Transverse colon (tissue), 4 donors: ENCODE measurements at regions not wholly inside any gene's neighbourhood (a gene's known extent, or its start where the extent isn't known, plus 50 kb on each side); places are given as distances from the start of the nearest gene placed in this dataset.

ENCODE experiments used
- DNase-seq: peaks from one replicate; pipeline ENCODE4 v3.0.0-alpha.2; 2019
- H3K27ac ChIP-seq, 4 donors: fragments of 200-600 bp; sonication (generic); 2 replicates each; pipeline ENCODE4 v1.5.1; 2016 to 2018; ENCODE audit warnings: inconsistent platforms in 4 of 4
- H3K27me3 ChIP-seq: fragments of 200-600 bp; sonication (generic); 2 replicates; pipeline ENCODE4 v1.5.1; 2017; ENCODE audit warnings: inconsistent platforms
- H3K36me3 ChIP-seq, 4 donors: fragments of 200-600 bp; sonication (generic); 2 replicates each; pipeline ENCODE4 v1.5.1; 2017 to 2019; ENCODE audit warnings: inconsistent platforms in 4 of 4
- H3K4me1 ChIP-seq, 4 donors: fragments of 200-600 bp; sonication (generic); 2 replicates each; pipeline ENCODE4 v1.5.1; 2017 to 2020; ENCODE audit warnings: inconsistent platforms in 4 of 4
- H3K4me3 ChIP-seq, 4 donors: fragments of 200-600 bp; sonication (generic); 1 replicate in 1 of 4; 2 replicates in 3 of 4; pipeline versions ENCODE4 v1.5.1 to v1.6.1; 2017 to 2019; ENCODE audit warnings: inconsistent platforms in 4 of 4
- H3K9me3 ChIP-seq, 2 donors: fragments of 200-600 bp; sonication (generic); 2 replicates each; pipeline ENCODE4 v1.5.1; 2017 to 2019; ENCODE audit warnings: inconsistent platforms in 2 of 2
- CTCF ChIP-seq, 5 experiments: fragments of 200-600 bp in 3 of 5; fragments of 450-650 bp in 2 of 5; sonication (generic) in 3 of 5; IDR thresholded peaks; 1 replicate in 2 of 5; 2 replicates in 3 of 5; pipeline ENCODE4 v1.5.1; 2016 to 2017; ENCODE audit warnings: antibody characterized with exemption in 5 of 5, inconsistent platforms in 3 of 5, mild to moderate bottlenecking in 2 of 5, moderate library complexity in 1 of 5
- EP300 ChIP-seq: sonication (generic); formaldehyde crosslinking; IDR thresholded peaks from one replicate; pipeline ENCODE4 v1.6.1; 2017; ENCODE audit warnings: antibody characterized with exemption, low read depth
- POLR2A ChIP-seq: fragments of 450-650 bp; IDR thresholded peaks from one replicate; pipeline ENCODE4 v1.6.1; 2016; ENCODE audit warnings: antibody characterized with exemption, mild to moderate bottlenecking, moderate library complexity
- POLR2AphosphoS5 ChIP-seq, 3 donors: sonication (generic); formaldehyde crosslinking; IDR thresholded peaks; one replicate each; pipeline ENCODE4 v1.6.1; 2016; ENCODE audit warnings: antibody characterized with exemption in 3 of 3
- WGBS, 2 donors: methylation state at CpG; one replicate each; pipeline ENCODE4 v1.1.5; 2018; ENCODE audit warnings: low coverage in 1 of 2; 5-methylcytosine and 5-hydroxymethylcytosine counted together
- in situ Hi-C, 4 donors: fragments of 200-750 bp; cut with MboI; loops; one replicate each; pipeline versions ENCODE4 v1.15.0 to v1.15.1; 2017; ENCODE audit warnings: low sequenced_read_pairs in 3 of 4, low pct_ligation_motif_present in 1 of 4, low pct_unique_long_range_greater_than_20kb in 1 of 4
- intact Hi-C: fragments of 100-400 bp; cut with DNase I; formaldehyde crosslinking; loops from one replicate; pipeline ENCODE4 v1.15.1; 2023; ENCODE audit warnings: low total_unique reads

DNA sequence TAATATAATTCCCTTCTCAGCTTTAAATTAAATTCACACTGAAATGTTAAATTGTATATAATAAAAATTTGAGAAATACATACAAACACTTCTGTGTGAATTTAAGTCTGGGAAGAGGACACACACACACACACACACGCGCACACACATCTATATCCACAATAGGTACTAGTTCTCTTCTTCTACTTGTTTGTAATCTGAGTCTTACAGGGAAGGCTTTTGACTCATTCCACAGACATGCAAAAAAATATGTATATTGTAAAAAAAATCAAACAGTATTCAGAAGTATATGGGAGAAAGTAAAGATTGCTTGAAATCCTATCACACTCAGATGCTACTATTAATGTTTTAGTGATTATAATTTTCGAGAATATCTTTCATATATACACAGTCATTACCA lies 276.2 kb downstream of the MDFIC start:
- Histone ChIP-seq H3K4me3 (no peak overlapping the region), H3K4me1 (no peaks in the 10 kb centered on the region), H3K27ac (no peak overlapping the region), H3K36me3 (no peaks in the 10 kb centered on the region), H3K27me3 (no peaks in the 10 kb centered on the region), H3K9me3 (no peaks in the 10 kb centered on the region)
- 88 to 91% methylated on average over 1 to 3 of the region's 3 CpGs for WGBS, 2 donors
- no peak for DNase-seq
- intact Hi-C loops = no loop called here
- TF ChIP-seq EP300 (no peak), POLR2AphosphoS5 (IDR thresholded peaks at IDR 0.05) (no peak), CTCF (IDR thresholded peaks at IDR 0.05) (no peak), POLR2A (no peak)
- in situ Hi-C loops = no loop called here

- H3K36me3 ChIP-seq = no peaks in the 10 kb centered on the region
- DNase-seq = no peak
- no peaks in the 10 kb centered on the region for H3K9me3 ChIP-seq
- H3K27ac ChIP-seq = no peak overlapping the region
- H3K4me3 ChIP-seq = no peak overlapping the region
- TF ChIP-seq CTCF (IDR thresholded peaks at IDR 0.05) (no peak), POLR2A (no peak), EP300 (no peak), POLR2AphosphoS5 (IDR thresholded peaks at IDR 0.05) (no peak)
- no peaks in the 10 kb centered on the region for H3K4me1 ChIP-seq
- in situ Hi-C loops = no loop called here
- H3K27me3 ChIP-seq = no peaks in the 10 kb centered on the region
- intact Hi-C loops = no loop called here
- WGBS, 2 donors = 79 to 82% methylated on average over 2 of the region's 2 CpGs
Measured at GRCh38 chr7:115195208-115195607, 273.3 kb downstream of the MDFIC start.

DNA sequence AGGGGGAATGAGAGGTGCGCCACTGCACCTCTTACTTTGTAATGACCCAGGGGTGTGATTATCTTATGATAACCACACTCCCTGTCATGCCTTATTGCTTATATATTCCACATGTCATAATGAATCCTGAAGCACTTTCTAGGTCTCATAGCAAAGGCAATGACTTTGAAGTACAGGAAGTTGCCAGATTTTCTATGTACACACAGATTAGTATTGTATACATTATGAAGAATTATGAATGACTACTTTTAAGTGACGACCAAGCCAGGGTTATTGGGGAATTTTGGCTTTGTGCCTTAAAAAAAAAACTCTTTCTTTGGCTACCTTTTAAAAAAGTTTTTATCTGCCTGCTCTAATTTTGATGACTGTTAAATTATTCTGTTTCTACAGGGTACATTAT lies 269.6 kb downstream of the MDFIC start:
- 32 to 39% methylated on average over 2 of the region's 2 CpGs for WGBS, 2 donors
- no peak for DNase-seq
- intact Hi-C loops = no loop called here
- no peaks in the 10 kb centered on the region for H3K36me3 ChIP-seq
- H3K9me3 ChIP-seq = no peaks in the 10 kb centered on the region
- no peaks in the 10 kb centered on the region for H3K27me3 ChIP-seq
- H3K4me1 ChIP-seq = no peaks in the 10 kb centered on the region
- H3K4me3 ChIP-seq = no peak overlapping the region
- in situ Hi-C loops = no loop called here
- H3K27ac ChIP-seq = no peak overlapping the region
- TF ChIP-seq POLR2A = no peak
- TF ChIP-seq EP300 = no peak
- TF ChIP-seq CTCF (IDR thresholded peaks at IDR 0.05) = no peak
- no peak for TF ChIP-seq POLR2AphosphoS5 (IDR thresholded peaks at IDR 0.05)

- intact Hi-C loops (no loop called here), in situ Hi-C loops (no loop called here)
- Histone ChIP-seq H3K4me1 (no peaks in the 10 kb centered on the region), H3K27me3 (no peaks in the 10 kb centered on the region), H3K9me3 (no peaks in the 10 kb centered on the region), H3K4me3 (no peak overlapping the region), H3K27ac (no peak overlapping the region), H3K36me3 (no peaks in the 10 kb centered on the region)
- 71 to 80% methylated on average over 5 of the region's 5 CpGs for WGBS, 2 donors
- DNase-seq = no peak
- TF ChIP-seq POLR2AphosphoS5 (IDR thresholded peaks at IDR 0.05) (no peak), EP300 (no peak), POLR2A (no peak), CTCF (IDR thresholded peaks at IDR 0.05) (no peak)
Measured at GRCh38 chr7:115183431-115184057, 261.6 kb downstream of the MDFIC start.
